SK-N-SH treated with all-trans-retinoic acid at 6 μM for 48 hours (cell line): ENCODE measurements at regions not wholly inside any gene's neighbourhood (a gene's known extent, or its start where the extent isn't known, plus 50 kb on each side); places are given as distances from the start of the nearest gene placed in this dataset.

Source experiments
- ARNTL ChIP-seq: fragments of 450-650 bp; formaldehyde crosslinking; IDR thresholded peaks from 2 replicates; pipeline ENCODE4 v1.5.0; 2020; ENCODE audit warnings: low read depth, mild to moderate bottlenecking, moderate library complexity, borderline replicate concordance
- PATZ1 ChIP-seq: fragments of 250-450 bp; sonication (Bioruptor Pico); IDR thresholded peaks from 2 replicates; pipeline ENCODE4 v1.8.0; 2020; ENCODE audit warnings: mild to moderate bottlenecking, moderate library complexity, borderline replicate concordance
- TOX ChIP-seq: fragments of 250-450 bp; sonication (Bioruptor Pico); IDR thresholded peaks from 2 replicates; pipeline ENCODE4 v1.8.0; 2021; ENCODE audit warnings: mild to moderate bottlenecking, moderate library complexity, borderline replicate concordance
- ZC3H10 ChIP-seq: fragments of 250-450 bp; sonication (Bioruptor Pico); IDR thresholded peaks from 2 replicates; pipeline ENCODE4 v1.5.1; 2021; ENCODE audit warnings: mild to moderate bottlenecking, moderate library complexity
- ZFP3 ChIP-seq: fragments of 250-450 bp; sonication (Bioruptor Pico); IDR thresholded peaks from 2 replicates; pipeline ENCODE4 v1.5.0; 2020; ENCODE audit warnings: mild to moderate bottlenecking, moderate library complexity

- TF ChIP-seq PATZ1 (CRISPR knock-in tag) = no peak
- TF ChIP-seq ARNTL = no peak
- TF ChIP-seq ZFP3 (CRISPR knock-in tag) = no peak
- TF ChIP-seq TOX (CRISPR knock-in tag) = no peak
- no peak for TF ChIP-seq ZC3H10 (CRISPR knock-in tag)
Measured at GRCh38 chr6:76779068-76779467, 684.2 kb downstream of the HTR1B start.
